Prostate gland (tissue), 2 donors: ENCODE measurements at regions not wholly inside any gene's neighbourhood (a gene's known extent, or its start where the extent isn't known, plus 50 kb on each side); places are given as distances from the start of the nearest gene placed in this dataset.
"Not testable (repeated sequence)": the region's sequence is repeated elsewhere in the genome, so short reads cannot be mapped to it uniquely, and the experiment has no call there.

Experiments used
- POLR2A ChIP-seq: fragments of 450-650 bp; IDR thresholded peaks from one replicate; pipeline ENCODE4 v1.6.1; 2016; ENCODE audit warnings: antibody characterized with exemption, mild to moderate bottlenecking
- POLR2AphosphoS5 ChIP-seq: sonication (generic); formaldehyde crosslinking; IDR thresholded peaks from one replicate; pipeline ENCODE4 v1.6.1; 2017; ENCODE audit warnings: antibody characterized with exemption
- TF ChIP-seq, protein P1 (sequence below), 4 experiments: fragments of 200-600 bp in 2 of 4; fragments of 450-650 bp in 2 of 4; sonication (generic) in 2 of 4; IDR thresholded peaks; 1 replicate in 3 of 4; 2 replicates in 1 of 4; pipeline ENCODE4 v1.5.1; 2016 to 2019; ENCODE audit warnings: antibody characterized with exemption in 4 of 4, mild to moderate bottlenecking in 2 of 4, moderate library complexity in 2 of 4

DNA sequence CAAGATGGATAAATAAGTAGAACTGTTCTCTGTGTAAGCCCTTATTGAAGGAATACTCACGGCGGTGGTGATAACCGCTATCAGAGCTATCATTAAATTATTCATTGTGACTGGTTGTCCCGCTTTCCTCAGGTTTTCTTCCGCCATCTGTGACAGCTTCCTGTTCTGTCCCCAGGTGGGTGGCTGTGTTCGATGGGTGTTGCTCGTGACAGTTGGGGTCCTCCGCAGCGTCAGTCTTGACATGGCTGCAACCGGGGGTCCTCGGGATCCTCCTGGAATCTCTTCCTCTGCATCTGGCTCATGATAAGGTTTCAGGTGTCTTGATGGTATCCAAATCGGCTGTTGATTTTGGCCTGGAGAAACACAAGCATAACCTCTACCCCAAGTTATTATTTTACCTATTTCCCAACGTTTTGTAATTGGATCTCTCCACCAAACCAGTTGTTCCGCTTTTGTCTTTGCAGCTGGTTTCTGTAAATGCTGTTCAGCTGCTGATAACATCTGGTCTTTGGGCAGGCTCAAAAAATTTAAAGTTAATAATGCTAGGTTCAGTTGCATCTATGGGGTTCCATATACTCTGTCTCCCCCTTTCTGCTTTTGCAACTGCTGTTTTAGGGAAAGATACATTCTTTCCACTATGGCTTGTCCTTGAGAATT lies 58.1 kb upstream of the INSIG1 start:
- TF ChIP-seq, protein P1, sequence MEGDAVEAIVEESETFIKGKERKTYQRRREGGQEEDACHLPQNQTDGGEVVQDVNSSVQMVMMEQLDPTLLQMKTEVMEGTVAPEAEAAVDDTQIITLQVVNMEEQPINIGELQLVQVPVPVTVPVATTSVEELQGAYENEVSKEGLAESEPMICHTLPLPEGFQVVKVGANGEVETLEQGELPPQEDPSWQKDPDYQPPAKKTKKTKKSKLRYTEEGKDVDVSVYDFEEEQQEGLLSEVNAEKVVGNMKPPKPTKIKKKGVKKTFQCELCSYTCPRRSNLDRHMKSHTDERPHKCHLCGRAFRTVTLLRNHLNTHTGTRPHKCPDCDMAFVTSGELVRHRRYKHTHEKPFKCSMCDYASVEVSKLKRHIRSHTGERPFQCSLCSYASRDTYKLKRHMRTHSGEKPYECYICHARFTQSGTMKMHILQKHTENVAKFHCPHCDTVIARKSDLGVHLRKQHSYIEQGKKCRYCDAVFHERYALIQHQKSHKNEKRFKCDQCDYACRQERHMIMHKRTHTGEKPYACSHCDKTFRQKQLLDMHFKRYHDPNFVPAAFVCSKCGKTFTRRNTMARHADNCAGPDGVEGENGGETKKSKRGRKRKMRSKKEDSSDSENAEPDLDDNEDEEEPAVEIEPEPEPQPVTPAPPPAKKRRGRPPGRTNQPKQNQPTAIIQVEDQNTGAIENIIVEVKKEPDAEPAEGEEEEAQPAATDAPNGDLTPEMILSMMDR (IDR thresholded peaks at IDR 0.05): not testable (repeated sequence)
- peak; percentile 56 for TF ChIP-seq POLR2AphosphoS5
- not testable (repeated sequence) for TF ChIP-seq POLR2A
